HG02840 (cell line): ENCODE measurements at regions not wholly inside any gene's neighbourhood (a gene's known extent, or its start where the extent isn't known, plus 50 kb on each side); places are given as distances from the start of the nearest gene placed in this dataset.
"Not testable (repeated sequence)": the region's sequence is repeated elsewhere in the genome, so short reads cannot be mapped to it uniquely, and the experiment has no call there.

ENCODE experiments used
- ATAC-seq: cut with Tn5 transposase; IDR thresholded peaks from one replicate; pipeline ENCODE4 v1.9.1; 2021; ENCODE audit warnings: mild to moderate bottlenecking, moderate library complexity, moderate number of reproducible peaks; ENCODE audit not compliant: unreplicated experiment, low FRiP score

GRCh38 chr3:103295974-103296570 is 861.3 kb downstream of the ZPLD1 start:
- ATAC-seq: no peak

- not testable (repeated sequence) for ATAC-seq
These were observed 862.7 kb downstream of the ZPLD1 start for GRCh38 chr3:103297502-103297901.

- no peak for ATAC-seq
These were observed 871.3 kb downstream of the ZPLD1 start for GRCh38 chr3:103306104-103306503.

GRCh38 chr3:103308921-103309320 is 874.1 kb downstream of the ZPLD1 start:
- no peak for ATAC-seq

- ATAC-seq: no peak
These were observed 885.1 kb downstream of the ZPLD1 start for GRCh38 chr3:103319912-103320311.

- no peak for ATAC-seq
These were observed 902.5 kb downstream of the ZPLD1 start for GRCh38 chr3:103337179-103337845.

- no peak for ATAC-seq
These were observed 906.3 kb downstream of the ZPLD1 start for GRCh38 chr3:103341078-103341606.

- ATAC-seq: no peak
These were observed 907.5 kb downstream of the ZPLD1 start for GRCh38 chr3:103342205-103342731.

- ATAC-seq: no peak
These were observed 914.9 kb downstream of the ZPLD1 start for GRCh38 chr3:103349760-103350159.

GRCh38 chr3:103365467-103365866 is 930.7 kb downstream of the ZPLD1 start:
- no peak for ATAC-seq

GRCh38 chr3:103367481-103367880 is 932.7 kb downstream of the ZPLD1 start:
- no peak for ATAC-seq

GRCh38 chr3:103371411-103371810 is 936.6 kb downstream of the ZPLD1 start:
- no peak for ATAC-seq

- ATAC-seq: no peak
These were observed 937.2 kb downstream of the ZPLD1 start for GRCh38 chr3:103372031-103372430.

GRCh38 chr3:103380391-103380790 is 945.6 kb downstream of the ZPLD1 start:
- ATAC-seq: no peak

- ATAC-seq: no peak
These were observed 946.7 kb downstream of the ZPLD1 start for GRCh38 chr3:103381296-103382079.

- no peak for ATAC-seq
These were observed 951.3 kb downstream of the ZPLD1 start for GRCh38 chr3:103385961-103386656.

GRCh38 chr3:103388214-103388613 is 953.4 kb downstream of the ZPLD1 start:
- no peak for ATAC-seq

GRCh38 chr3:103389356-103389755 is 954.5 kb downstream of the ZPLD1 start:
- no peak for ATAC-seq

- ATAC-seq: no peak
These were observed 958.8 kb downstream of the ZPLD1 start for GRCh38 chr3:103393395-103394186.

GRCh38 chr3:103403191-103403590 is 968.4 kb downstream of the ZPLD1 start:
- ATAC-seq: no peak
